Motor neuron (in vitro differentiated cells): ENCODE measurements at regions not wholly inside any gene's neighbourhood (a gene's known extent, or its start where the extent isn't known, plus 50 kb on each side); places are given as distances from the start of the nearest gene placed in this dataset.

Experiments
- ATAC-seq, 8 experiments: fragments of 200-7000 bp; cut with Tn5 transposase; replicated peaks in 6 of 8; 2 replicates each; pipeline ENCODE4 v1.8.0; 2021; ENCODE audit warnings: mild to moderate bottlenecking in 8 of 8, moderate library complexity in 8 of 8
- H3K27ac ChIP-seq, 2 donors: fragments of 250-450 bp; sonication (Bioruptor Pico); 2 replicates each; pipeline ENCODE4 v1.9.0; 2021; ENCODE audit warnings: antibody characterized with exemption in 2 of 2, mild to moderate bottlenecking in 2 of 2, moderate library complexity in 1 of 2
- H3K4me1 ChIP-seq, 2 donors: fragments of 250-450 bp; sonication (Bioruptor Pico); replicated peaks in 1 of 2; 2 replicates each; pipeline ENCODE4 v1.6.1; 2021; ENCODE audit warnings: antibody characterized with exemption in 2 of 2, mild to moderate bottlenecking in 2 of 2, moderate library complexity in 1 of 2
- H3K4me3 ChIP-seq, 5 donors: fragments of 250-450 bp; sonication (Bioruptor Pico); 2 replicates each; pipeline ENCODE4 v1.9.0; 2021; ENCODE audit warnings: antibody characterized with exemption in 5 of 5, mild to moderate bottlenecking in 5 of 5, moderate library complexity in 4 of 5
- WGBS, 10 experiments: fragments of 450-650 bp; shearing (Covaris generic); methylation state at CpG; one replicate each; pipeline ENCODE4 v1.0.0; 2022; 5-methylcytosine and 5-hydroxymethylcytosine counted together
- in situ Hi-C, 9 experiments: fragments of 400-800 bp; cut with MboI; loops; one replicate each; pipeline ENCODE4 v1.15.0; 2021; ENCODE audit warnings: low sequenced_read_pairs in 9 of 9, low pct_unique_long_range_greater_than_20kb in 2 of 9; ENCODE audit not compliant: unreplicated experiment in 9 of 9

- 11 to 100% (median 85%) methylated on average over 1 to 4 of the region's 4 CpGs; no CpG with 5 or more reads in 1 of the 10 experiments for WGBS, 10 experiments
- Histone ChIP-seq H3K4me3 (no peak overlapping the region), H3K27ac (no peak overlapping the region), H3K4me1 (no peaks in the 10 kb centered on the region)
- peak in 1 of 8 experiments; percentile 72 for ATAC-seq
- in situ Hi-C loops = loop anchor here in 2 of 9 experiments (25.0 kb wide), 2 partner anchors 260 to 285 kb away; partner anchors contain the start of gene HS3ST1 (in 1 of the 2)
Observed at GRCh38 chr4:11722223-11722622, 293.5 kb upstream of the HS3ST1 start.

- H3K27ac ChIP-seq = no peak overlapping the region
- no peaks in the 10 kb centered on the region for H3K4me1 ChIP-seq
- 0 to 38% (median 16%) methylated on average over 1 of the region's 1 CpG; no CpG with 5 or more reads in 4 of the 10 experiments for WGBS, 10 experiments
- H3K4me3 ChIP-seq = no peak overlapping the region
- in situ Hi-C loops = loop anchor here in 2 of 9 experiments (25.0 kb wide), 2 partner anchors 258 to 283 kb away; partner anchors contain the start of gene HS3ST1 (in 1 of the 2)
- peak in 3 of 8 experiments; percentile 39 to 66 (median 50) for ATAC-seq
Observed at GRCh38 chr4:11720292-11720691, 291.6 kb upstream of the HS3ST1 start.

DNA sequence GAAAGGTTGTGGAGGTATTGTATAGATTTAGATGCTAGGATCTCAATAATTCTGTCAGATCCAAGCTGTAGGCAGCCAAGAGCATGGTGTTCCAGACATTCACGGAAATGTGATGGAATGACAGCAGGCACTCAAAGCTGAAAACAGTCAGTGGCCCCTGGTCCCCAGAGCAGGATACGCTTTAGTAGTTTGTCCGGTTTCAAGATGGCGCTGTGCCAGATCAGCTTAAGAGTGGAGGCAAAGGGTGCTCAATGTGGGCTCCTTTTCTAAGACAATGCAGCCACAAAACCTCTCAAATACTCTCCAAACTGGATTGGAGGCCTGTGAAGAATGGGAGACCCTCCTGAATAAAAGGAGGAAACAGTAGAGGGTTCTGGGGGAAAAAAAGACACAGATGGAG lies 291.2 kb upstream of the HS3ST1 start:
- no peak overlapping the region for H3K27ac ChIP-seq
- no peak overlapping the region for H3K4me3 ChIP-seq
- whole genome bisulfite sequencing, 10 experiments = 41 to 100% (median 95%) methylated on average over 2 to 4 of the region's 4 CpGs; no CpG with 5 or more reads in 3 of the 10 experiments
- in situ Hi-C loops = loop anchor here in 2 of 9 experiments (25.0 kb wide), 2 partner anchors 258 to 283 kb away; partner anchors contain the start of gene HS3ST1 (in 1 of the 2)
- ATAC-seq = no peak
- H3K4me1 ChIP-seq = no peaks in the 10 kb centered on the region

- no peak overlapping the region for H3K27ac ChIP-seq
- no peak for ATAC-seq
- peaks cover 0 to 1% of the 10 kb centered on the region in 2 donors for H3K4me1 ChIP-seq
- in situ Hi-C loops = loop anchor here in 2 of 9 experiments (25.0 kb wide), 2 partner anchors 254 to 279 kb away; partner anchors contain the start of gene HS3ST1 (in 1 of the 2)
- WGBS, 10 experiments = 10 to 100% (median 90%) methylated on average over 1 to 3 of the region's 3 CpGs; no CpG with 5 or more reads in 2 of the 10 experiments
- H3K4me3 ChIP-seq = no peak overlapping the region
Observed at GRCh38 chr4:11715753-11716521, 287.2 kb upstream of the HS3ST1 start.

DNA sequence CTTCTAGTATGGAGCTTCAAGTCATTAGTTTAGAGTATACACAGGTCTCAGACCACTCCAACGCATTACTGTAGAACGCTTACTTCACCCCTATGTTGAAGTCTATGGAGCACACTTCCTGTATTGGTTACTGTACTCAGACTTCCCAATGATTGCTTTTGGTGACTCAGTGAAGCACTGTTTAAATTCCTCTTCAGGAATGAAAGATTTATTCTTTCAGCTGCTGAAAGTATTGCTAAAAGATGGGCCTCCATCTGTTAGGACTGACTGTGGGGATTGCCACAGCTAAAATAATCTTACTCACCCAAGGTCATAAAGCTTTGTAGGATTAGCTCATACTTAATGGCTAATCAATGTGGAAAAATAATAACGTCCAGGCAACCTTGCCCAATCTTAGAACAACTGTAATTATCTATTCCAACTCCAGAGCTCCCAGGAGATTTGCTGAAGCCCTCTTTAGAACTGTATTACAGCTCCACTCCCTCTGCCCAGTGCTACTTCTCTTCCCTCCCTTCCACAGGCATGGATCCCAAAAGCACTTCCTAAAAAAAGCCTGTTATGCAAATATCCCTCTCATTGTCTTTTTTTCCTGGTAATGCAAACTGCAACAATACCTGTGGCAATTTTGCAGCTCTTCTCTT lies 281.9 kb upstream of the HS3ST1 start:
- Histone ChIP-seq H3K27ac (no peak overlapping the region), H3K4me1 (peaks cover 0 to 7% of the 10 kb centered on the region in 2 donors), H3K4me3 (no peak overlapping the region)
- 8 to 100% (median 70%) methylated on average over 2 to 3 of the region's 3 CpGs for WGBS, 10 experiments
- in situ Hi-C loops = loop anchor here in 2 of 9 experiments (25.0 kb wide), 2 partner anchors 248 to 273 kb away; partner anchors contain the start of gene HS3ST1 (in 1 of the 2)
- peak in 5 of 8 experiments; percentile 94 to 97 (median 95) for ATAC-seq

DNA sequence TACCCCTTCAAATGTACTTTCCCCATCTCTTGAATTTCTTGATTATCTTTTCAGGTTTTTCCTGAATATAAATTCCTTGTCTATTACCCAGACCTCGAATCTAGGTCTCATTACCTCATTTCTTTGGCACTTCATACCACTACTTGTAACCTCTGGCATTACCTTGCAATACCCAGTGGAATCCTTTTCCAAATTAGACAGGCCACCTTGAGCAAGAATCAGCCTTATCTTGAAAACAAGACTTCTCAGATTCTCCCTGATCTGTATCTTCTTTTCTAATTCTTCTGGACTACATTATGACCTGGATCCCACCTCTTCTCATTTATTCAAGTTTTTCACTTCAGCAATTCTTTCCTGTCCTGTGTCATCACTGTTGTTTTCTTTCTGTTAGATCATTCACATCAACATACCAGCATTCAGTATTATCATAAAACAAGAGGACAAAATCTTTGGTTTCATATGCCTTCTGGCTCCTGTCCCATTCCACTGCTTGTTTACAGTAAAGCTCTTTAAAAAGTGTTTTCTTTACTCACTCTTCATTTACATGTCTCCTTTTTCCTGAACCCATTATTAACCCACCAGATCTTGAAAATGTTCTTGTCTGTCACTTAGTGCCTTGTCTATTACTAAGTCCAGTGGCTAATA lies 275.6 kb upstream of the HS3ST1 start:
- WGBS, 10 experiments = 0 to 100% (median 45%) methylated on average over 1 of the region's 1 CpG; no CpG with 5 or more reads in 2 of the 10 experiments
- peak in 3 of 8 experiments; percentile 62 to 74 (median 68) for ATAC-seq
- in situ Hi-C loops = loop anchor here in 2 of 9 experiments (25.0 kb wide), 2 partner anchors 242 to 267 kb away; partner anchors contain the start of gene HS3ST1 (in 1 of the 2)
- H3K4me1 ChIP-seq = no peaks in the 10 kb centered on the region
- no peak overlapping the region for H3K27ac ChIP-seq
- no peak overlapping the region for H3K4me3 ChIP-seq

GRCh38 chr4:11702886-11703557 lies 274.3 kb upstream of the HS3ST1 start:
- in situ Hi-C loops = loop anchor here in 2 of 9 experiments (25.0 kb wide), 2 partner anchors 241 to 266 kb away; partner anchors contain the start of gene HS3ST1 (in 1 of the 2)

GRCh38 chr4:11701966-11702725 lies 273.5 kb upstream of the HS3ST1 start:
- WGBS, 10 experiments = 26 to 97% (median 84%) methylated on average over 2 to 14 of the region's 14 CpGs
- ATAC-seq = no peak
- in situ Hi-C loops = loop anchor here in 2 of 9 experiments (25.0 kb wide), 2 partner anchors 240 to 265 kb away; partner anchors contain the start of gene HS3ST1 (in 1 of the 2)
- peaks cover 0 to 8% of the 10 kb centered on the region in 2 donors for H3K4me1 ChIP-seq
- H3K27ac ChIP-seq = no peak overlapping the region
- H3K4me3 ChIP-seq = no peak overlapping the region

More at GRCh38 chr4:11702886-11703557, 274.3 kb upstream of the HS3ST1 start:
- no peak overlapping the region for H3K4me3 ChIP-seq
- no peak overlapping the region for H3K27ac ChIP-seq
- H3K4me1 ChIP-seq = peaks cover 0 to 8% of the 10 kb centered on the region in 2 donors
- ATAC-seq = peak in 3 of 8 experiments; percentile 34 to 50 (median 38)
- WGBS, 10 experiments = 7 to 80% (median 53%) methylated on average over 1 to 3 of the region's 3 CpGs; no CpG with 5 or more reads in 2 of the 10 experiments

- no peak overlapping the region for H3K27ac ChIP-seq
- no peak for ATAC-seq
- H3K4me3 ChIP-seq = no peak overlapping the region
- in situ Hi-C loops = loop anchor here in 2 of 9 experiments (25.0 kb wide), 2 partner anchors 238 to 263 kb away; partner anchors contain the start of gene HS3ST1 (in 1 of the 2)
- H3K4me1 ChIP-seq = peaks cover 0 to 8% of the 10 kb centered on the region in 2 donors
- 8 to 100% (median 93%) methylated on average over 2 to 3 of the region's 3 CpGs; no CpG with 5 or more reads in 5 of the 10 experiments for WGBS, 10 experiments
Observed at GRCh38 chr4:11700751-11701226, 272.1 kb upstream of the HS3ST1 start.

GRCh38 chr4:11698846-11699590 lies 270.3 kb upstream of the HS3ST1 start:
- Histone ChIP-seq H3K4me1 (peaks cover 0 to 8% of the 10 kb centered on the region in 2 donors), H3K27ac (no peak overlapping the region), H3K4me3 (no peak overlapping the region)
- peak; percentile 75 to 96 (median 92) for ATAC-seq
- WGBS, 10 experiments = 6 to 82% (median 60%) methylated on average over 1 to 5 of the region's 5 CpGs
- in situ Hi-C loops = no loop called here

DNA sequence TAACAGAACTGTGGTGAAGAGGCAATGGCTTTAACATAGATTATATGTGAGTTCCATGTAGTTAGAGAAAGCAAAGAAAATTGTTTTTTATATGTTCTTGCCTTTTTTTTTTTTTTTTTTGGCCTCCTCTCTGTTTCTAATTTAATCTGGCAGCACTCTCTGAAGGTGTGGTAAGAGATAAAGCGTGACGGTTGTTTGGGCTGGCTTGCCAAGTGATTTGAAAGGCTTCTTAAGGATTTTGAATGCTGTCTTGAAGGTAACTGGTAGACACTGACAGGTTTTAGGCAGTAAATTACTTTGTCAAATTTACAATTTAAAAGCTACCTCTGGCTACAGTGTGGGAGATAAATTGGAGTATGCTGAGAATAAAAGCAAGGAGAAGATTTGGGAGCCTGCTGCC lies 269.3 kb upstream of the HS3ST1 start:
- no peak for ATAC-seq
- in situ Hi-C loops = no loop called here
- WGBS, 10 experiments = 0 to 100% (median 100%) methylated on average over 2 of the region's 2 CpGs; no CpG with 5 or more reads in 1 of the 10 experiments
- H3K4me1 ChIP-seq = peaks cover 0 to 8% of the 10 kb centered on the region in 2 donors
- no peak overlapping the region for H3K4me3 ChIP-seq
- no peak overlapping the region for H3K27ac ChIP-seq
